ENCODE measurements at regions not wholly inside any gene's neighbourhood (a gene's known extent, or its start where the extent isn't known, plus 50 kb on each side); places are given as distances from the start of the nearest gene placed in this dataset.

GRCh38 chr2:153109793-153110192, 368.8 kb downstream of the RPRM start:
- no peak overlapping the region for H3K27ac ChIP-seq
- TF ChIP-seq CTCF (conservative IDR thresholded peaks at IDR 0.05) (no peak), ZFX (IDR thresholded peaks at IDR 0.05) (no peak)

GRCh38 chr2:153106802-153107477, 371.6 kb downstream of the RPRM start:
- no peak for TF ChIP-seq CTCF (conservative IDR thresholded peaks at IDR 0.05)
- no peak overlapping the region for H3K27ac ChIP-seq

- TF ChIP-seq CTCF (conservative IDR thresholded peaks at IDR 0.05) (no peak), ZFX (IDR thresholded peaks at IDR 0.05) (no peak)
- no peak overlapping the region for H3K27ac ChIP-seq
Observed at GRCh38 chr2:153105829-153106578, 372.6 kb downstream of the RPRM start.

GRCh38 chr2:153101187-153101586, 377.4 kb downstream of the RPRM start:
- no peak overlapping the region for H3K27ac ChIP-seq
- TF ChIP-seq CTCF (conservative IDR thresholded peaks at IDR 0.05) = no peak
- no peak for TF ChIP-seq ZFX (IDR thresholded peaks at IDR 0.05)

DNA sequence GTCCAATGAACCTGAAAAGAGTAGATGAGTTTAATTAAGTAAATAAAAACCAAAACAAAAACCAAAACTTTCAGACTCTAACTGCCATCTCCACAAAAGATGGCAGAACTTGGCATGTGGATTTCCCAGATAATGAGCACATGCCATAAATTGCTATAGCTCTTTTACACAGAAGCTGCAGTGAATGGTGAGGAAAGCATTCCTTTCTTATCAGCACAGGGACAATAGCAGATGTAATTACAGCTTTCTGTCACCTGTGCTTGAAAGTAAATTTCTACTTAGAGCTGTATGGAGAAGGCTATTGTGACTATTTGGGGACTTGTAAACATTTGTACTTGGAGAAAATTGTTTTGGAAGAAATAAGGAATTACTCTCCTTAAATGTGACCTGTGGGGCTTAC, 378.4 kb downstream of the RPRM start:
- TF ChIP-seq ZFX (IDR thresholded peaks at IDR 0.05) = no peak
- TF ChIP-seq CTCF (conservative IDR thresholded peaks at IDR 0.05) = no peak
- no peak overlapping the region for H3K27ac ChIP-seq

DNA sequence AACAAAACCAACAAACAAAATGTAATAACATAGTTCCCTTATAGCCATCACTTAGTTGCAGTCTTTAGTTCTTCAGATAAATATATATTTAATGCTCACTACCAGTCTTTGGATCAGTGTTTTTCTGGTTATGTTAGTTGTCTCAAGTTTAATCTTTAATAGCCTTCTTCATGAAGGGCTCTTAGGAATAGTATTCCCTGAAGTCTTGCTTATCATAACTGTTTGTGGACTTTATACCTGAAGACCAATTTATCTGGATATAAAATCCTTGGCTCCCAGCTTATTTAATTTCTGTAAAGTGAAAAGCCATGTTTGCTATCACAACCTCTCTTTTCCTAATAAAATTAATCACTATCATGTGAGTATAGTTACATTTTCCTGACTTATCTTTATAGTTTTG, 379.7 kb downstream of the ARL6IP6 start:
- no peak overlapping the region for H3K27ac ChIP-seq
- TF ChIP-seq CTCF (conservative IDR thresholded peaks at IDR 0.05) = no peak
- TF ChIP-seq ZFX (IDR thresholded peaks at IDR 0.05) = no peak

- no peak overlapping the region for H3K27ac ChIP-seq
- TF ChIP-seq ZFX (IDR thresholded peaks at IDR 0.05) (no peak), CTCF (conservative IDR thresholded peaks at IDR 0.05) (no peak)
Observed at GRCh38 chr2:153096272-153096671, 377.9 kb downstream of the ARL6IP6 start.
